Head of caudate nucleus (tissue), 42 donors: ENCODE measurements at regions not wholly inside any gene's neighbourhood (a gene's known extent, or its start where the extent isn't known, plus 50 kb on each side); places are given as distances from the start of the nearest gene placed in this dataset.

ENCODE experiments used
- DNase-seq, 42 donors: peaks; one replicate each; pipeline versions ENCODE4 v3.0.0 to v3.0.0-alpha.2; 2020 to 2021; ENCODE audit warnings: mixed read lengths in 7 of 42
- intact Hi-C: fragments of 100-400 bp; cut with DNase I; formaldehyde crosslinking; loops from one replicate; pipeline ENCODE4 v1.15.0; 2022

DNA sequence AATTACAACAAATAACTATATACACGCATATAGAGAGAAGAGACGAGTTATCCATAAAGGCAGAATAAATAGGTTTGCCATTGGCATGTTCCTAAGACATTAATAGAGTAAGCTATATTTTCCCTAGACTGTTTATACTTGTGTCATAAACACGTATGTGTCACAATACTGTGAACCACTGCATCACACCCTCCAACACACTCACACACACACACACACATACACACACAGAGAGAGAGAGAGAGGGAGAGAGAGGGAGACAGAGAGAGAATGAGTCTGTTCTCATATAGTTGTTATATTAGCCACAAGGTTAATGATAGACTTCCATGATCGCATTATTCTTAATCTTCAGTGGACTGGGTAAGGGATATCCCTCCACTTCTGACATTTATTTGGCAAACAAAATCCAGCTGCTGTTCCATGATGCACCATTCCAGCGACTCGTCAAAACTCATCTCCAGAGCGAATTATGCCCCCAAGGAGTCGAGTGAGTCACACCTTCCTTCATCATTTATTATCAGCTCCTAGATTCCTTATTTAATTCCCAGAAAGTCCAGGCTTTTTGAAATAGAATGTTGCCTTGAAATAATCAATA lies 82.8 kb upstream of the HIVEP1 start:
- intact Hi-C loops, result no loop called here
- DNase-seq, result no peak

DNA sequence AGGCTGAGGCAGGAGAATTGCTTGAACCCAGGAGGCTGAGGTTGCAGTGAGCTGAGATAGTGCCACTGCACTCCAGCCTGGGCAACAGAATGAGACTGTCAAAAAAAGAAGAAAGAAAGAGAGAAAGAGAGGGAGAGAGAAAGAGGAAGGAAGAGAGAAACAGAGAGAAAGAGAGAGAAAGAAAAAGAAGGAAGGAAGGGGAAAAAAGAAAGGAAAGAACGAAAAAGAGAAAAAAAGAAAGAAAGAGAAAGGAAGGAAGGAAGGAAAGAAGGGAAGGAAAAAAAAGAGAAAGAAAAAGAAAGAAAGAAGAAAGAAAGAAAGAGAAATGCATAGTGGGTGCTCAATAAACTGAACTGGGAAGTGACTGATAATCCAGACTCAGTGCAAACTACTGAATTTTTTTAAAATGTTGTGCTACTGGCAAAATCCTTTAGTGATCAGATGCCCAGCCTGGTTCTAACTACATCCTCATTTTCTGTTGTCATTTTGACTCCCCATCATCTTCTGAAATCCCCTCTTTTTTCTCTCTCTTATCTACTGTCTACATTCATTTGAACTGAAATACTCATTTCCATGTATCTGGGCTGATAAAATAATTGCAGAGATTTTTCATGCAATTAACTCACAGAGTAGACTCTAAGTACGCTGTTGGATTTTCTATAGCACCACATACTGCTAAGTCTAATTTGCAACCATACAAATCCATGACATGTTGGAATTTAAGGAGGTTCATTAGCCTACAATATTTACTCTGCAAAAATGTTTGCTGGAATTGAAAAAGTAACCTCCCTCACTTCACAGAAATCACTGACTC lies 85.3 kb upstream of the HIVEP1 start:
- DNase-seq, result no peak
- intact Hi-C loops, result no loop called here

DNA sequence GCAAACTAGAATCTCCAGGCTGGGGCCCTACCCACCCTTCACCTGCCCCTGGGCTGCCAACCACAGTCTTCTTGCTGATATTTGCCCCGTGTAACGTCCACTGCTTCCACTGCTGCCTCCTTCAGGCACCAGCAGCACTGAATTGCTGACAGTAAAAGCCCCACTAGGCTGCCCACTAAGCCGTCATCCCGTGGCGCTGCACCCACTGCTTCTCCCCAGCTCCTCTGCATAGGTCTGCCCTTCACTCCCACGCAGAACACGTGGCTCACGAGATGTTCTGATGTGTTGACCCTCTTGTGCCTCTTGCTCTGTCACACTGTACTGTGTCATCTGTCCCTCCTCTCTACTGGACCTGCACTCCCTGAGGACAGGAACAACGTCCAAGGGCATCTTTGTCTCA lies 86.3 kb upstream of the HIVEP1 start:
- DNase-seq, result no peak
- intact Hi-C loops, result no loop called here

DNA sequence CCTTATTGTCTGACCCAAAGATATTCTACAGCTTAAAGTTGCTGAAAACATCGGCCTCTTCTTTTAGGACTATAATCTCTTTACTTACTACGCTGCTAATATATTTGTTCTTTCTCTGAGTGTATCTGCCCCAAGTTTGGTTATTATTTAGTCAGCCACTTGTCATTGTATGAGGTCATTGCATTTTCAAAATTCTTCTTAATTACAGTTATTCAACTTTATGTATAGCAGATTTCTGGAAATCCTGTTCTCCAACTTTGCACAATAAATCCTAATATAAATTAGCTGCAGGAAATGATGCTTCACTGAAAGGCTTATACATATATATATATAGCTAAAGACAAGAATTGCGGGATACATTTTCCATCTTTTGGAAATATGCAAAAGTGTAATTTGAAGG lies 88.5 kb upstream of the HIVEP1 start:
- DNase-seq, result no peak
- intact Hi-C loops, result no loop called here

DNA sequence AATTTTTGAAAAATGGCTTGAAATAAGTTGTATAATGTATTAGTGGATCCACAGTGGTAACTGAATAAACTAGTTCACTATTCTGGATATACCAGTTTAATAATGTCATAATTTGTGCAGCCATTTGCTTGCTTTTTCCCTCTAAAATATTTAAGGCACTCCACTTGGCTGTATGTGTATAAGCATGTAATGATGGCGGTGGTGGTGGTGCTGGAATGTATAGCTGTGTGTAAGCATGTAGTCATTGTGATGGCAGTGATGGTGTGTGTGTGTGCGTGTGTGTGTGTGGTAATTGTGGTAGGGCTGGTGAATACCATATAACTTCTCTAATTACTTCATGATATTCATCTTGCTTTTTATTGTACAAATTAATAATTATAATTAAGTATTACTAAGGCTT lies 89.2 kb upstream of the HIVEP1 start:
- no peak for DNase-seq
- intact Hi-C loops, result no loop called here

DNA sequence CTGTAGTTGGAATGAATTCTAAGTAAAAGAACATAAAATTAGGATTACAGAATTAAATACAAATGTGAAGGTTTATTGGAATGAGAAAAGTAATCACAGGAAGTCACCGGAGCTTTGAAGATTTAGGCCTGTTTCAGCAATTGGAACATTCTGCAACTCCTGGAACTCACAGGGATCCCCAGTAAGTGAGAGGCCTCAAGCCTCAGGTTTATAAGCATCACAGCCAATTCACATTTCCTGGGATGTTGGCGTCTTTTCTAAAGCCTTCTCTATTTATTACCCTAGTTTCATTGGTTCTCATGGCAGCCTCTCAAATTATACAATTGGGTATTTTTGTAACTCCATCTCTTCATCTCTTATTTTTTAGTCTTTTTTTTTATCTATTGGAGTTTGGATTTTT lies 90.4 kb upstream of the HIVEP1 start:
- no peak for DNase-seq
- intact Hi-C loops, result no loop called here

DNA sequence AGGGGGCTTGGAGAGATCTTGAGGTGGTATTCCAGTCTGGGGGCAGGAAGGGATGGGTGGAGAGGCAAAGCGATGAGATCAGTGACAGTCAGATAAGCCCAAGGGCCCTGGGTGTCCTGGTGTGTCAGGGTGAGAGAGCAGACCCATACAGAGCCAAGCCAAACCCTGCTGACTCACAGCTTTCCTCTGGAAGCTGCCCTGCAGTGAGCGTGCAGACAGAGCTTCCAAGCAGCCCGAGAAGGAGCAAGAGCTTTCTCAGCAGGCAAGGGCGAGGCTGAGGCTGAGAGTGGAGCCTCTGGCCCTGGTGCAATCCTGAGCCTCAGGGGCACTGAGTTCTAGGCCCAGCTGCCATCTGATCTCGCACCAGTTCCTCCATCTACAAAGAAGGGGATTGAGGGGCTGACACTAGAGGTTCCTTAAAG lies 91.1 kb upstream of the HIVEP1 start:
- peak in 6 of 42 donors; percentile 14 to 67 (median 22) for DNase-seq

DNA sequence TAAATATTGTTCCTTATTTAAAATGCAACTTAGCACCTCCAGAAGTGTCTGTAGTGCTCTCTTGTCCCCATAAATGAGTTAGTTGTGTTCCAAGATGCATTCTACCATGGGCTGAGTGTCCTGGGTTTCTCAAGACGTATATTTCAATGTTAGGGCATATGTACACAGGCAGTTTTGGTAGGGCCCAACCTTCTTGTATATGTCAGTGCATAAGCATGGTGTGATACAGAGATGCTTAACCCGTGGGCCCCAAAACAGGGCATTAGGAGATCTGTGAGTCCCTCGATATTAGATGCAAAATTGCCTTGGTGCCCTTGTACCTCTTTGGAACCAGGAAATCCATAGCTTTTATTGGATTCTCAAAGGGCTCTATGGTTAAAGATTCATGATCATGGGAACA lies 91.5 kb upstream of the HIVEP1 start:
- no peak for DNase-seq
- intact Hi-C loops, result no loop called here

More for the DNA sequence above, 91.1 kb upstream of the HIVEP1 start:
- intact Hi-C loops, result no loop called here

DNA sequence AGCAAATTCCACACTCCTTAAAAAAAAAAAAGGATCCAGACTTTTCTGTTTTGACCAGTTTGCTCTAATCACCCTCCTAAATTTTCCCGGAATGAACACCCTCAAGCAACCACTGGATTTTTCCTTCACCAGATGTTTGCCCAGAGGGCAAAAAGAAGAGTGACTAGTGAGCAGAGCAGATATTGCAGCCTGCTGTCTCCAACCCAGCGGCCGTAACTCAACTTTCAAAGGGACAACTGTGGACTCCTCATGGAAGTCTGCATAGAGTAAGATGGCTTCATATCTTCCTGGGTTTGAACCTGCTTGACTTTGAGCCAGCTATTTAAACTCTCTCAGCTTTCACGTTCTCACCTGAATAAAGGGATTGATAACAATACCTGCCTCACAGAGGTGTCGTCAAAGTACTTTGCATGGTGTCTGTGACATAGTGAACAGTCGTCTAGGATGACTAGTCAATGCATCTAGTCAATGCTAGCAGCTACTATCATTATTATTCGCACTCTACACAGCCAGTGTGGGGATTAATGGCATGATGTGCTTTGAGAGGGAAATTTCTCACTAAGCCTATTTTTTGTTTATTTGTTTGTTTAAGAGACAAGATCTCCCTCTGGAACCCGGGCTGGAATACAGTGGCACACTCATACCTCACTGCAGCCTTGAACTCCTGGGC lies 92.2 kb upstream of the HIVEP1 start:
- intact Hi-C loops, result no loop called here
- no peak for DNase-seq

DNA sequence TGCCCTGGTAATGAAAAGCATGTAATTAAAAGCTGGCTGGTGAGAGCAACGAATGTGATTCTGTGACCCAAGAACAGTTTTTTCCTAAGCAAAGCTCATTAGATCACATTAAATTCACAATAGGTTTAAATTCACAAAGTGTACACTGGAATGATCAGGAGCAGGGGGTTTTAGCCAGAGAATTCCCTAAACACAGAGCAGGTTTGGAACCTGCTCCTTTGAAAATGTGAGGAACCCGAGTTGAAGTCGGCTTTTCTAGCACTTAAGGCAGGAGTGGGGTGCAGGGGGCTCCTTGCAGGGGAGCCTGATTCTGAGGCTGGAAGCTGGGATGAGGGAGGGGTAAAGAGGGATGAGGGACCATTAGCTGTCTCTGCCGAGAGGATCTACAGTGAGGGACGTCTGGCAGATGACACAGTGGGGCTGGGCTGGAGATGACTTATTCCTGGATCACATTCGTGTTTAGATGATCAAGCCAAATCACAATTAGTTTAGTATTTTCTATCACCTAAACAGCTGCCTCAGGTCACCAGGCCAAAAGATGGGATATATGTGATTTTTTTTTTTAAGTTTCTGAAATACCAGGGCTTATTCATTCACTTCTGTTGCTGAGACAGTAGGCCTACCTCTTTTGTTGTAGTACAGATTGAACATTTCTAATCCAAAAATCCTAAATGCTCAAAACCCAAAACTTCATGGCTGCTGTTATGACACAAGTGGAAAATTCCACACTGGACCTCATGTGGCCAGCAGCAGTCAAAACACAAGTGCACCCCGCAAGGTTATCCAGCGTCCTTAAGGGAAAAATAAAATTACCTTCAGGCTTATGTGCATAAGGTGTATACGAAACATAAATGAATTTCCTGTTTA lies 93.1 kb upstream of the HIVEP1 start:
- peak in 1 of 42 donors; percentile 11 for DNase-seq
- intact Hi-C loops, result no loop called here

DNA sequence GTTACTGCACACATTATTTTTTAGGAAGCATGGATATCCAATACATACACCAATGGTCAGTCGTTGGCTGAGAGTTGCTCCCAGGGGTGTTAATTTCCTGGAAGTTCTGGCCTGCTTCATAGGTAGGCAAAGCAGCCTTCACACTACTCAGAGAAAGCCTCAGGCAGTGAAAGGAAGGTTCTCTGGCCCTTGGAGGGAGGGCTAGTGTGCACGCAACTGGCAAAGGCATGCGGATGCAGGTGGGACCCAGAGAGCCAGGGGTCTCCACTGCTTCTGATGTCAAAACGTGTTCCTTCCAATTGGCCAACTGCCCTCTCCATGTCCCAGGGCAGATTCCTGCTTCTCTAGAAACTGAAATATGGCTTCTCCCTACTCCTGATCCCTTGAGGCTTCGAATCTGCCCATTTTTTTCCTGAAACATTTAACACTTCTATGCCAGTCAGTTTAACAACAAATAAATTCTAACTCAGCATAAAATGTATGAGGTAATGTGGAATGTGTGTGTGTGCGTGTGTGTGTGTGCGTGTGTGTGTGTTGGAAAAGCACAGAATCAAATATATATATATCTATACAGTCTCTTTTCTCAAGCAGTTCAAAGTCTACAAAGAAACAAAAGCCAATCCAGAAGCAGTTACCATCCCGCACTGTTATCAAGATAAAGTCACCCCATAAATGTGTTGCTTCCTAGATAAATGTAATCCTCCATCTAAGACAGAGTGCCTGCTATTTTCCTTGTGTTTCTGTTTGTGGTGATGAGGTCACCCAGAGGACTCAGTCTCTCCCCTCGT lies 94.0 kb upstream of the HIVEP1 start:
- intact Hi-C loops, result no loop called here
- DNase-seq, result no peak

DNA sequence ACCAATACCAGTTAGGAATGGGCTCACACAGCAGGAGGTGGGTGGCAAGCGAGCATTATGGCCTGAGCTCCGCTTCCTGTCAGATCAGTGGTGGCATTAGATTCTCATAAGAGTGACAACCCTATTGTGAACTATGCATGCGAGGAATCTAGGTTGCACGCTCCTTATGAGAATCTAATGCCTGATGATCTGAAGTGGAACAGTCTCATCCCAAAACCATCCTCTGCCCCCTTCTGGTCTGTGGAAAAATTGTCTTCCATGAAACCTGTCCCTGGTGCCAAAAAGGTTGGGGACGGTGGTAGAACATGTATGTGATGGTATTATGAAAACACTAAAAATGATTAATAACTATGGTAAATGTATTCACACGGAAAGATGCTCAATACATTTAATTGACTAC lies 99.7 kb upstream of the HIVEP1 start:
- intact Hi-C loops, result no loop called here
- DNase-seq, result no peak

DNA sequence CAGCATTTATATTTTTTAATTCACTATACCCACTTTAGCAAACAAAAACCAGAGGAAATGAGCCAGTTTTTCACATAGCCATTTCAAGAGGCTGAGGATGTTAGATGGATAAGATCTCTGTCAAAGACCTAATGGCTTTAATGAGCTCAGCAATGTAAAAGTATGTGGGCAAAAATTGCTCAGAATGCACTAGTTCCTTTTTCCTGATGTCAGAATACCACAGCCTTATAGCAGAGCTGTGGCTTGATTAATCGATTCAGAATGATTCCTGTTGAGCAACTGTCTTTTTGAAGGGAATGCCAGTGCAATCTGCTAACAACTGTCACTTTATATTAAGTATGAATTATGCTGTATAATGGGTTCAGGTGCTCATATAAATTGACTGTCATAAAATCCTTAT lies 100.6 kb upstream of the HIVEP1 start:
- DNase-seq, result no peak
- intact Hi-C loops, result no loop called here

DNA sequence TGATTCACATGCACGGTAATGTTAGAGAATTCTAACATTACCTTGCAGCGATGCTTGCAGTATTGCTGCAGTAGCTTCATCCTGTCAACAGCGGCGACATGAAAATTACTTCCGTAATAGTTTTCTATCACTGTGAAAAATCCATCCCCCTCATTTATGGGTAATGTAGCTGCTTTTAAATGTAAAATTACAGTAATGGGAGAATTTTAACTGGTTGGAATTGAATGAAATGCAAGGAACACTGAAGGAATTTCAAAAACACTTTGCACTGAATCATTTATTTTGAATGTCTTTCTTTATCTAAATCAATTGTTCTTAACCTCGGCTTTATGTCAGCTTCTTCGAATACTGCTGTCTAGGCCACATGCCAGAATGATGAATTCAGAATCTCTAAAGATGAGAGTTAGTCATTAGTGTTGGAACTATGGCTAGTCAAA lies 102.4 kb upstream of the HIVEP1 start:
- intact Hi-C loops, result no loop called here
- DNase-seq, result peak in 14 of 42 donors; percentile 5 to 63 (median 26)

DNA sequence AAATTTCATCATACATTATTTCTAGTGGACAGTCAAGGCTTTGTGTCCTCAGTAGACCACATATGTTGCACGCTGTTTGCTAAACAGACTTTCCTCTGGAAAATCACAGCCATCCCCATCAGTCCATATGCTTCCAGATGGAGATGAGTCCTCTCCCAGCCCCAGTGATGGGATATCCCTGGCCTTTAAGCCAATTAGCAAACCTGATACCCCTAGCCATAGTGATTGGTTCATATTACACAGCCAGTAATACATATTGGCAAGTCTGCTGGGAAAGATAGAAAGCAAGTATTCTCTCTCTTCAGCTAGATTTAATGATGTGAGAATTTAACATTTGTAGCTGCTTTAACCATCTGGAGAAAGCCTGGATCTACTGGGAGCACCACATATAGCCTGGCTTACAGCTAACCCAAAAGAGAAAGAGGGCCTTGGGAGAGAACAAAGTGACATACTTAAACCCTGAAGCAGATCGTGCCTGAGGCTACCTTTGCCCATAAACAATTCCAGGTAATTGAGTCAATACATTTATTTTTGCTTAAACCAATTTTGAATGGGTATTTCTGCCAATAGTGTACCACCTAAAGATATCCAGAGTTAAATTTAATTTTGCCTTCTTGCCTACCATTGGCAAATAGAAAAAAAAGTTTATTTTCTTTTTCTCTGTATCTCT lies 103.5 kb upstream of the HIVEP1 start:
- no peak for DNase-seq
- intact Hi-C loops, result no loop called here

DNA sequence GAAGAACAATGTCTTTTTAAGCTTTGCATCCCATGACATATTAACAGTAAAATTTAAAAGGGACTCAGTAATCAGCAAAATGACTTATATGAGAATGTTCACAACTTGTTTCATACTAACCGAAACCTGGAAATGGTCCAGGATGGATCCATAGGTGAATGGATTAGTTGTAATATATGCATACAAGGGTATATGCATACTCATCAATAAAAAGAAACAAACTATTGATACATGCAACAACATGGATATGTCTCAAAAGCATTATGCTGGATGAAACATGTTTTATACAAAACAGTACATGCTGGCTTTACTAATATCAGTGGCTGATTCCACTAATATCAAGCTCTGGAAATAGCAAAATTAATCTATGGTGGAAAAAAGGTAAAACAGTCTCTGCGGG lies 108.5 kb upstream of the HIVEP1 start:
- DNase-seq, result no peak
- intact Hi-C loops, result no loop called here

DNA sequence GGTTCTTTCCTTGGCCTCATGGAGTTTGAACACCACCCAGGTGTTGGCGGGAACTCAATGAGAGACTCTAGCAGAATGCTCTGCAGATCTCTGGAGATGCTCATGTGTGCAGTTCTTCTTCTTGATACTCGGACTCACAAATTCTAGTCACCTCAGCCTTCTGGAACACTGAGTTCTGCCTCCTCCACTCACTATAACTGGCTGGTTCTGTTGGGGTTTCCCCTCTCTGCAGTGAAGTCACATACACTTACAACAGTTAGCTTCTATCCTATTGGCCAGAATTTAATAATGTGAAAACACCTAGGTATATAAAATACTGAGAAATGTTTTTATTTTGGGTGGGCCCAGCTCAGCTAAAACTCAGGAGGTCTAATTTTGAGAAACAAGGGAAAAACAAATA lies 109.6 kb upstream of the HIVEP1 start:
- intact Hi-C loops, result no loop called here
- no peak for DNase-seq
